K562 (cell line): ENCODE measurements at regions not wholly inside any gene's neighbourhood (a gene's known extent, or its start where the extent isn't known, plus 50 kb on each side); places are given as distances from the start of the nearest gene placed in this dataset.

Source experiments
- ATAC-seq: fragments of 200-7000 bp; cut with Tn5 transposase; 3 replicates; pipeline ENCODE4 v1.9.1; 2020; ENCODE audit warnings: moderate library complexity
- BruUV-seq: library from RNA; stranded (reverse); fragments of 400-500 nt; replicated peaks from 2 replicates; lab custom pipeline; 2021; lab: Mats Ljungman, UMichigan
- CTCF ChIA-PET: fragments of 300-600 bp; formaldehyde crosslinking; extraction: SDS; loops from one replicate; lab custom pipeline; 2021; ENCODE audit warnings: low intra/inter-chr PET ratio; lab: Yijun Ruan, JAX
- POLR2A ChIA-PET: fragments of 300-600, 350-650 bp; sonication (Branson Sonifier 250); formaldehyde crosslinking; extraction: SDS; loops from one replicate; lab custom pipeline; 2021; ENCODE audit warnings: antibody characterized with exemption, inconsistent platforms; lab: Yijun Ruan, JAX
- DNase-seq, 4 experiments: peaks; one replicate each; pipeline versions ENCODE4 v3.0.0 to v3.0.0-alpha.2; 2011 to 2018; ENCODE audit warnings: low spot score in 3 of 4, mixed read lengths in 3 of 4; ENCODE audit errors: extremely low read depth in 1 of 4
- FAIRE-seq: peaks from 2 replicates; lab custom pipeline; 2011; peaks lifted over from hg19 to GRCh38; lab: Jason Lieb, UNC
- H2AFZ ChIP-seq: 2 replicates; pipeline ENCODE4 v1.6.0; 2011; ENCODE audit warnings: low read depth, low read length, control low read depth, inconsistent platforms
- H3K27ac ChIP-seq: fragments of 200-600 bp; 3 replicates; pipeline ENCODE4 v1.8.0; 2011; ENCODE audit warnings: low read depth, mild to moderate bottlenecking, control low read depth, inconsistent platforms, low read length, moderate library complexity, mixed read lengths; ENCODE audit errors: extremely low read depth
- H3K27me3 ChIP-seq, 2 experiments: fragments of 300-600 bp in 1 of 2; 2 replicates in 1 of 2; 3 replicates in 1 of 2; pipeline versions ENCODE4 v1.6.0 to v1.8.0; 2011; ENCODE audit warnings: inconsistent platforms in 2 of 2, low read length in 2 of 2, mild to moderate bottlenecking in 1 of 2, mixed read lengths in 1 of 2, moderate library complexity in 1 of 2; ENCODE audit not compliant: control insufficient read depth in 2 of 2, insufficient read depth in 2 of 2
- H3K36me3 ChIP-seq: fragments of 300-600 bp; 3 replicates; pipeline ENCODE4 v1.8.0; 2011; ENCODE audit warnings: mild to moderate bottlenecking, low read length, inconsistent platforms; ENCODE audit not compliant: control insufficient read depth, insufficient read depth
- H3K4me1 ChIP-seq, 2 experiments: fragments of 200-600 bp in 1 of 2; replicated peaks in 1 of 2; 2 replicates in 1 of 2; 3 replicates in 1 of 2; pipeline versions ENCODE4 v1.5.1 to v1.8.0; 2011; ENCODE audit warnings: inconsistent platforms in 2 of 2, low read length in 2 of 2, mild to moderate bottlenecking in 1 of 2, mixed read lengths in 1 of 2, moderate library complexity in 1 of 2; ENCODE audit not compliant: control insufficient read depth in 2 of 2, insufficient read depth in 2 of 2
- H3K4me2 ChIP-seq: 2 replicates; pipeline ENCODE4 v1.6.1; 2011; ENCODE audit warnings: low read length, control low read depth, inconsistent platforms, mixed read lengths; ENCODE audit not compliant: insufficient read depth
- H3K4me3 ChIP-seq: fragments of 200-600 bp; sonication (generic), shearing (Covaris generic); 2 replicates; pipeline ENCODE4 v1.5.1; 2016; ENCODE audit warnings: control low read depth, inconsistent platforms
- H3K79me2 ChIP-seq: fragments of 200-600 bp; 3 replicates; pipeline ENCODE4 v1.8.0; 2011; ENCODE audit warnings: low read length, inconsistent platforms; ENCODE audit not compliant: control insufficient read depth, insufficient read depth
- H3K9ac ChIP-seq, 2 experiments: 2 replicates each; pipeline versions ENCODE4 v1.6.0 to v1.6.1; 2011; ENCODE audit warnings: low read depth in 2 of 2, low read length in 2 of 2, control low read depth in 1 of 2, inconsistent platforms in 1 of 2, mild to moderate bottlenecking in 1 of 2, mixed read lengths in 1 of 2; ENCODE audit not compliant: insufficient read depth in 1 of 2
- H3K9me1 ChIP-seq: one replicate; pipeline ENCODE4 v1.6.0; 2011; ENCODE audit warnings: inconsistent platforms, mild to moderate bottlenecking, low read length, moderate library complexity; ENCODE audit not compliant: control insufficient read depth, insufficient read depth
- H3K9me3 ChIP-seq: replicated peaks from 2 replicates; pipeline ENCODE4 v1.5.1; 2011; ENCODE audit warnings: low read depth, low read length, inconsistent platforms; ENCODE audit not compliant: control insufficient read depth, insufficient read depth
- H4K20me1 ChIP-seq: replicated peaks from 2 replicates; pipeline ENCODE4 v1.6.1; 2011; ENCODE audit warnings: low read length, inconsistent platforms, mixed read lengths; ENCODE audit not compliant: control insufficient read depth, insufficient read depth
- BDP1 ChIP-seq: IDR thresholded peaks from 3 replicates; pipeline ENCODE4 v1.6.1; 2011; ENCODE audit not compliant: insufficient read length, insufficient read depth
- BRD9 ChIP-seq: fragments of 450-650 bp; IDR thresholded peaks from 2 replicates; pipeline ENCODE4 v1.6.1; 2018; ENCODE audit warnings: low read depth; ENCODE audit not compliant: partially characterized antibody
- MEIS2 ChIP-seq: fragments of 450-650 bp; IDR thresholded peaks from 2 replicates; pipeline ENCODE4 v1.6.1; 2014; ENCODE audit warnings: mild to moderate bottlenecking; ENCODE audit not compliant: partially characterized antibody
- NFE2L1 ChIP-seq: fragments of 450-650 bp; IDR thresholded peaks from 2 replicates; pipeline ENCODE4 v1.6.1; 2016; ENCODE audit warnings: missing genetic modification characterization, low read depth, mild to moderate bottlenecking, missing compliant biosample characterization, moderate library complexity, borderline replicate concordance
- SREBF1 ChIP-seq: fragments of 150-350 bp; IDR thresholded peaks from 2 replicates; pipeline ENCODE4 v1.6.1; 2014; ENCODE audit warnings: antibody characterized with exemption, low read depth, low read length, borderline replicate concordance
- TEAD2 ChIP-seq: fragments of 450-650 bp; IDR thresholded peaks from 2 replicates; pipeline ENCODE4 v1.6.1; 2016; ENCODE audit warnings: missing genetic modification characterization, control low read depth, missing compliant biosample characterization
- TSC22D4 ChIP-seq: fragments of 450-650 bp; IDR thresholded peaks from 2 replicates; pipeline ENCODE4 v1.6.1; 2016; ENCODE audit warnings: missing genetic modification characterization, missing biosample characterization, control low read depth
- ZNF23 ChIP-seq: fragments of 250-450 bp; sonication (Bioruptor Pico); IDR thresholded peaks from 2 replicates; pipeline ENCODE4 v1.4.0; 2020; ENCODE audit warnings: mild to moderate bottlenecking
- ZNF311 ChIP-seq: fragments of 250-450 bp; sonication (Bioruptor Pico); IDR thresholded peaks from 2 replicates; pipeline ENCODE4 v1.4.0; 2020; ENCODE audit warnings: mild to moderate bottlenecking, moderate library complexity
- WGBS: fragments of 100-300 bp; shearing (Covaris generic); methylation state at CpG from one replicate; pipeline ENCODE4 v1.1.6; 2016; ENCODE audit warnings: low coverage, mixed read lengths; ENCODE audit not compliant: insufficient coverage; ENCODE audit errors: missing lambda C conversion rate; 5-methylcytosine and 5-hydroxymethylcytosine counted together
- in situ Hi-C: fragments of 300-500 bp; cut with MboI; formaldehyde crosslinking; loops from 4 replicates; pipeline ENCODE4 v1.15.0; 2018; ENCODE audit warnings: inconsistent platforms, mixed read lengths
- intact Hi-C: fragments of 100-400 bp; cut with micrococcal nuclease; formaldehyde crosslinking; loops from 2 replicates; pipeline ENCODE4 v1.14.2; 2022
- TF ChIP-seq, protein P1 (sequence below): fragments of 450-650 bp; formaldehyde crosslinking; IDR thresholded peaks from 2 replicates; pipeline ENCODE4 v1.4.0; 2022; ENCODE audit warnings: missing genetic modification characterization
- TF ChIP-seq, protein P2 (sequence below): sonication (generic); formaldehyde crosslinking; IDR thresholded peaks from 2 replicates; pipeline ENCODE4 v1.8.0; 2022; ENCODE audit warnings: mild to moderate bottlenecking, missing genetic modification reagents
- TF ChIP-seq, protein P3 (sequence below): fragments of 450-650 bp; IDR thresholded peaks from 2 replicates; pipeline ENCODE4 v1.6.1; 2016
- TF ChIP-seq, protein P4 (sequence below): fragments of 450-650 bp; IDR thresholded peaks from 2 replicates; pipeline ENCODE4 v1.6.1; 2014; ENCODE audit warnings: low read depth, mild to moderate bottlenecking, moderate library complexity, borderline replicate concordance
- TF ChIP-seq, protein P5 (sequence below): sonication (generic); formaldehyde crosslinking; IDR thresholded peaks from 2 replicates; pipeline ENCODE4 v1.4.0; 2020; ENCODE audit warnings: mild to moderate bottlenecking, missing genetic modification reagents

DNA sequence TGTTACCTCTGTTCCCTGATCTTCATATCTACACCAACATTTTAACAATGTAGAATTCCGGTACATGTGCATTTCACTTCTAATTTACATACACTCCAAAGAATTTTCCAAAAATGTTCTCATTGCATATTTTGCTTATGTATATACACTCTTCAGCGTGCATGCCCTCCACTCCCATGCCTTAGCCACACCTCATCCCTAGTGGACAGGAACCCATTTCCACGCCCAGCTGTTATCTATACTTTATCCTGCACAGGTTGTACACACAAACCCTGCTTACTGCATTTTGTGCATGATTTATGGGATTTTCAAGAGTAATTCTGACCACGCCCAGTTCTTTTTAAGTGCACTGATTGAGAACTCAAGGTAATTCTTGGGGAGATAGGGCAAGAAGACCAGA is 102.4 kb downstream of the TFAP2C start (continued):
- TF ChIP-seq, protein P1, sequence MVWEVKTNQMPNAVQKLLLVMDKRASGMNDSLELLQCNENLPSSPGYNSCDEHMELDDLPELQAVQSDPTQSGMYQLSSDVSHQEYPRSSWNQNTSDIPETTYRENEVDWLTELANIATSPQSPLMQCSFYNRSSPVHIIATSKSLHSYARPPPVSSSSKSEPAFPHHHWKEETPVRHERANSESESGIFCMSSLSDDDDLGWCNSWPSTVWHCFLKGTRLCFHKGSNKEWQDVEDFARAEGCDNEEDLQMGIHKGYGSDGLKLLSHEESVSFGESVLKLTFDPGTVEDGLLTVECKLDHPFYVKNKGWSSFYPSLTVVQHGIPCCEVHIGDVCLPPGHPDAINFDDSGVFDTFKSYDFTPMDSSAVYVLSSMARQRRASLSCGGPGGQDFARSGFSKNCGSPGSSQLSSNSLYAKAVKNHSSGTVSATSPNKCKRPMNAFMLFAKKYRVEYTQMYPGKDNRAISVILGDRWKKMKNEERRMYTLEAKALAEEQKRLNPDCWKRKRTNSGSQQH = no peak
- TF ChIP-seq, protein P2, sequence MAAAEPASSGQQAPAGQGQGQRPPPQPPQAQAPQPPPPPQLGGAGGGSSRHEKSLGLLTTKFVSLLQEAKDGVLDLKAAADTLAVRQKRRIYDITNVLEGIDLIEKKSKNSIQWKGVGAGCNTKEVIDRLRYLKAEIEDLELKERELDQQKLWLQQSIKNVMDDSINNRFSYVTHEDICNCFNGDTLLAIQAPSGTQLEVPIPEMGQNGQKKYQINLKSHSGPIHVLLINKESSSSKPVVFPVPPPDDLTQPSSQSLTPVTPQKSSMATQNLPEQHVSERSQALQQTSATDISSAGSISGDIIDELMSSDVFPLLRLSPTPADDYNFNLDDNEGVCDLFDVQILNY (CRISPR knock-in tag) = no peak
- TF ChIP-seq, protein P3, sequence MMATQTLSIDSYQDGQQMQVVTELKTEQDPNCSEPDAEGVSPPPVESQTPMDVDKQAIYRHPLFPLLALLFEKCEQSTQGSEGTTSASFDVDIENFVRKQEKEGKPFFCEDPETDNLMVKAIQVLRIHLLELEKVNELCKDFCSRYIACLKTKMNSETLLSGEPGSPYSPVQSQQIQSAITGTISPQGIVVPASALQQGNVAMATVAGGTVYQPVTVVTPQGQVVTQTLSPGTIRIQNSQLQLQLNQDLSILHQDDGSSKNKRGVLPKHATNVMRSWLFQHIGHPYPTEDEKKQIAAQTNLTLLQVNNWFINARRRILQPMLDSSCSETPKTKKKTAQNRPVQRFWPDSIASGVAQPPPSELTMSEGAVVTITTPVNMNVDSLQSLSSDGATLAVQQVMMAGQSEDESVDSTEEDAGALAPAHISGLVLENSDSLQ = 0 out of 2 replicates have a peak, but pooled peaks have one; percentile 10
- TF ChIP-seq SREBF1 (no peak), MEIS2 (peak; percentile 18)

DNA sequence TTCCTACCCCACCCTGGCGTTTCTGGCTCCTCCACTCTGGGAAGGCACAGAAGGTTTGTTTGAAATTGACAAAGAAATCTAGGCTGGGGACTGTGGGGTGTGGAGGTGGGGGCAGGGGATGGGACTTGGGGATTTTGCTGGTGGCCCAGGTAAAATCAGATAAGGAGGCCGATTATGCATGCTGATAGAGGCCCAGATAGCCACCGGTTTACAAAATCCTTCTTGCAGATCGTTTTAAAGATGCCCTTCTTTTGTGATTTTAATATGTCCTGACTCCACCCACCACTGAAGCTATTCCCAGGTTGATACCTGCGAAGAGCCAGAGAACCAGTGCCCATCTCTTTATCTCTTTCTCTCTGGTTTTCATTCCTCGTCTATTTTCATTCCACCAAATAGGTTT is 104.9 kb downstream of the TFAP2C start:
- in situ Hi-C loops = no loop called here
- ChIA-PET POLR2A (no interaction called here), CTCF (no interaction called here)
- Histone ChIP-seq H3K4me3 (no peak overlapping the region), H3K27ac (no peak overlapping the region), H4K20me1 (no peaks in the 10 kb centered on the region), H3K9me3 (no peaks in the 10 kb centered on the region), H3K4me1 (no peaks in the 10 kb centered on the region), H3K4me2 (no peak overlapping the region), H3K9ac (no peak overlapping the region), H3K36me3 (no peaks in the 10 kb centered on the region), H2AFZ (no peak overlapping the region), H3K79me2 (no peaks in the 10 kb centered on the region), H3K27me3 (peaks cover 3 to 5% of the 10 kb centered on the region in 2 experiments; a peak in 3 of 5 replicates), H3K9me1 (no peaks in the 10 kb centered on the region)
- FAIRE-seq (no peak), DNase-seq (no peak), ATAC-seq (no peak)
- BruUV-seq = no TSS peak
- WGBS = 3% methylated on average over 6 of the region's 6 CpGs
- intact Hi-C loops = no loop called here
- TF ChIP-seq, protein P3 = no peak
- no peak for TF ChIP-seq BDP1
- no peak for TF ChIP-seq NFE2L1 (tag)
- TF ChIP-seq ZNF23 (CRISPR knock-in tag) = no peak
- TF ChIP-seq TSC22D4 = no peak
- TF ChIP-seq BRD9 = no peak
- TF ChIP-seq, protein P4, sequence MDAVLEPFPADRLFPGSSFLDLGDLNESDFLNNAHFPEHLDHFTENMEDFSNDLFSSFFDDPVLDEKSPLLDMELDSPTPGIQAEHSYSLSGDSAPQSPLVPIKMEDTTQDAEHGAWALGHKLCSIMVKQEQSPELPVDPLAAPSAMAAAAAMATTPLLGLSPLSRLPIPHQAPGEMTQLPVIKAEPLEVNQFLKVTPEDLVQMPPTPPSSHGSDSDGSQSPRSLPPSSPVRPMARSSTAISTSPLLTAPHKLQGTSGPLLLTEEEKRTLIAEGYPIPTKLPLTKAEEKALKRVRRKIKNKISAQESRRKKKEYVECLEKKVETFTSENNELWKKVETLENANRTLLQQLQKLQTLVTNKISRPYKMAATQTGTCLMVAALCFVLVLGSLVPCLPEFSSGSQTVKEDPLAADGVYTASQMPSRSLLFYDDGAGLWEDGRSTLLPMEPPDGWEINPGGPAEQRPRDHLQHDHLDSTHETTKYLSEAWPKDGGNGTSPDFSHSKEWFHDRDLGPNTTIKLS = no peak
- TF ChIP-seq, protein P5, sequence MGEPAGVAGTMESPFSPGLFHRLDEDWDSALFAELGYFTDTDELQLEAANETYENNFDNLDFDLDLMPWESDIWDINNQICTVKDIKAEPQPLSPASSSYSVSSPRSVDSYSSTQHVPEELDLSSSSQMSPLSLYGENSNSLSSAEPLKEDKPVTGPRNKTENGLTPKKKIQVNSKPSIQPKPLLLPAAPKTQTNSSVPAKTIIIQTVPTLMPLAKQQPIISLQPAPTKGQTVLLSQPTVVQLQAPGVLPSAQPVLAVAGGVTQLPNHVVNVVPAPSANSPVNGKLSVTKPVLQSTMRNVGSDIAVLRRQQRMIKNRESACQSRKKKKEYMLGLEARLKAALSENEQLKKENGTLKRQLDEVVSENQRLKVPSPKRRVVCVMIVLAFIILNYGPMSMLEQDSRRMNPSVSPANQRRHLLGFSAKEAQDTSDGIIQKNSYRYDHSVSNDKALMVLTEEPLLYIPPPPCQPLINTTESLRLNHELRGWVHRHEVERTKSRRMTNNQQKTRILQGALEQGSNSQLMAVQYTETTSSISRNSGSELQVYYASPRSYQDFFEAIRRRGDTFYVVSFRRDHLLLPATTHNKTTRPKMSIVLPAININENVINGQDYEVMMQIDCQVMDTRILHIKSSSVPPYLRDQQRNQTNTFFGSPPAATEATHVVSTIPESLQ (CRISPR knock-in tag) = no peak
- TF ChIP-seq ZNF311 (CRISPR knock-in tag) = no peak
- TF ChIP-seq TEAD2 = no peak
